GM21381 (cell line): ENCODE measurements at regions not wholly inside any gene's neighbourhood (a gene's known extent, or its start where the extent isn't known, plus 50 kb on each side); places are given as distances from the start of the nearest gene placed in this dataset.

ENCODE experiments used
- ATAC-seq: cut with Tn5 transposase; IDR thresholded peaks from one replicate; pipeline ENCODE4 v1.9.1; 2021; ENCODE audit warnings: mild to moderate bottlenecking, moderate library complexity; ENCODE audit not compliant: unreplicated experiment

GRCh38 chr6:44559486-44560270, 172.2 kb downstream of the CDC5L start:
- no peak for ATAC-seq

GRCh38 chr6:44560458-44561059, 173.1 kb downstream of the CDC5L start:
- no peak for ATAC-seq

DNA sequence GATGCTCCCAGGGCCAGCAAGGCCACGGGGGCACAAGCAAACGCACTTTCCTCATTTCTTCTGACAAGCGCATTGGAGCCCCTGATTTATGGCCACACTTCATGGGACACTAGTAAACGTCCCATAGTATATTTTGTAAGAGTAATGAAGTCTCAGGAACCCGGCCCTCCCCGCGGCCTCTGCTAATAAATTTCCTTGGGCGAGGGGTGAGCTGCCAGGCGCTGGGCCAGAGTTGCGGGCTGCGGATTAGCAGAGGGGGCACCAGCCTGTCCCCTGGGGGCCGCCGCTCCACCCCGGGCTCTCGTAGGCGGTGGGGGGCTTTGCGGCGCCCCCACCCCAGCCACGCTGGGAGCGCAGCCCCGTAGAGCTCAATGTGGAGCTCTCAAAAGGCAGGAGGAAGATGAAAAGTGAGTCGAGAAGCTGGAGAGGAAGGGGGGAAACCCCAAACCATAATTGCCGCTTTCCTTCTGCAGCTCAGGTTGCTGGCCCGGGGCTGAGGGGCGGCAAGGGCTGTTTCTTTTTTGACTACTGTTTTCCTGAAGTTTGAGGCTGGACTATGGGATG, 173.6 kb downstream of the CDC5L start:
- no peak for ATAC-seq

DNA sequence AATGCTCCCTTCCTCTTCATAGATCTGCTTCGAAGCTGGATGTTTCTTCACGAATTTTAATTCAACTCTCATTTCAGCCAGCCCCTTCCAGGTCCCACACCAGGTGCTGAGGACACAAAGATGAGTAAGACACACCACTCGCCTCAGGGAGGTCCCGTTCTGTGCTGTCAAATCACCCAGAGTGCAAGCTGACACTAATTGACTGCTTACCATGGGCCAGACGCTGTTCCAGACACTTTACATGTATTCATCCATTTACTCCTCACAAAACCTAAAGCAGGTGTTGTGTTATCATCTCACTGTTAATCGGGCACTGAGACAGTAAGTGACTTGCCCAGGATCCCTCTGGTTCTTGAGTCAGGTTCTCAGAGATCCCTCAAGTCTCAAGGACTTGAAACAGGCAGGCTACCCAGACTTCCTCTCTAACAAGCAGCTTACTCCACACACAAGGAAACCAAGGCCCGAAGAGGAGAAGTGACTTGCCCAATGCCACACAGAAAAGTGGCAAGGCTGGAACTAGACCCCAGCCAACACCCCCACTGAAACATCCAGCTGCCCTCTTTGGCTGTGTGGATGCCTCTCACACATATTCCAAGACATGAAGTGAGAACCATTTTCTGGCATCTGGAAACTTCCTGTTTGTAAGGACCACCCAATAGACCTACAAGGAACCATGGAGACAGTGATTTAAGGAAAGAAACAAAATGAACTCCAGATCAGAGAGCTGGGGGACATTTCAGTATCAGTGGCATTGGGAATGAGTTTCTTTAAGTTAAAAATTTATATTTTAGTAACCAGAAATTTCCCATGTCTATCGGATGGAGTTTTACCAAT, 174.5 kb downstream of the CDC5L start:
- ATAC-seq = no peak

GRCh38 chr6:44563397-44563796, 175.9 kb downstream of the CDC5L start:
- no peak for ATAC-seq

DNA sequence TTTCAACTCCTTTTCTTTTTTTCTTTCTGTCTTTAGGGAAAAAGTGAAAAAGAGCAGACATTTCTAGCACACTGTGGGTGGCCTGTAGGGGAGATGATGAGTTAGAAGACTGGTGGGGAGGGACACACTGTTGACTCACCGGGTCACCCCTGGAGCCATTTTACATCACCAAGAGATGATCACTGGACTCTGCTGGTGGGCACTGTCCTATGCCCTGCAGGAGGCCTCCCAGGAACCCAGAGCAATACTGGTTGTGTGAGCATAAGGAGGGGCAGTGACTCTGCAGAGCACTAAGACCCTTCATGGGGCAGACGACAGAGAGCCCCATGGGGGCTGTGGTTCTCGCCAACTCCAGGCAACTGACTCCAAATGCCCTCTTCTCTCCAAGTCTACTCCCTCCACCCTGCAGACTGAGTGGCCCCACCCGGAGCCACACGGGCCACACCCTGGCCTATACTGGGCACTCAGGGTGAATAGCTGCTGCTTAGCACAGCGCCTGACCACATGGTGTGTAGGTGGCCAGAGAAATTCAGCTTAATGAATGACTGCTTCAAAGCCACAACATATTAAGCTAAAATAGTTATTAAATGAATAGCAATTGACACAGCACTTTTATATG, 177.5 kb downstream of the CDC5L start:
- no peak for ATAC-seq

DNA sequence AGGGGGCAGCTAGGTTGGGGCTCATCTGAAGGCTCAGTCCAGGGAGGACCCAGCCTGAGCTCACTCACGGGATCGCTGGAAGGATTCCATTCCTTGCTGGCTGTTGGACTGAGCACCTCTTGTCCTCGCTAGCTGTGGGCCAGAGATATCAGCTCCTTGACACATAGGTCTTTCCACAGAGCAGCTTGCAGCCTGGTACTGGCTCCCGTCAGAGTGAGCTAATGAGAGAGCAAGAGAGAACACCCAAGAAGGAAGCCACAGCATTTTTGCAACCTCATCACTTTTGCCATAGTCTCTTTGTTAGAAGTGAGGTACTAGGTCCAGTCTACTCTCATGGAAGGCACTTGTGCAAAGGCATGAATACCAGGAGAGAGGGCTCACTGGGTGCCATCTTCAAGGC, 179.9 kb downstream of the CDC5L start:
- no peak for ATAC-seq

DNA sequence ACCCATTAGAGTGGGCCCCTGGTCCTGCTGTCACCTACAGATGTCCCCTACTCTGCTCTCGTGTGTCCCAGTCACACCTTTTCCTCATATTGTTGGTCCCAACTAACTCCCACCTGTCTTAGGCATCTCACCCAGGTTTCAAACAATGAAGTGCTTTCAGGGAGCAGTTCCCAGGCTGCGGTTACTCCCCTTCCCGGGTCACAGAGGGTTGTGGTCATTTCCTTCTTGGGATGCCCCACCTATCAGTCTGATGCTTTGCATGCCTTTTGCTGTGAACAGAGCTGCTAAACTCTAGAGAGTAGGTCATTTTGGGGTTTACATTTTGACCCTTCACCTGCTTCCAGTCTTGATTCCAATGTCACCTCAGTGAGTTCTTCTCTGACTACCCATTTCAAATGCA, 181.6 kb downstream of the CDC5L start:
- ATAC-seq = no peak

GRCh38 chr6:44569931-44570385, 182.5 kb downstream of the CDC5L start:
- ATAC-seq = no peak

DNA sequence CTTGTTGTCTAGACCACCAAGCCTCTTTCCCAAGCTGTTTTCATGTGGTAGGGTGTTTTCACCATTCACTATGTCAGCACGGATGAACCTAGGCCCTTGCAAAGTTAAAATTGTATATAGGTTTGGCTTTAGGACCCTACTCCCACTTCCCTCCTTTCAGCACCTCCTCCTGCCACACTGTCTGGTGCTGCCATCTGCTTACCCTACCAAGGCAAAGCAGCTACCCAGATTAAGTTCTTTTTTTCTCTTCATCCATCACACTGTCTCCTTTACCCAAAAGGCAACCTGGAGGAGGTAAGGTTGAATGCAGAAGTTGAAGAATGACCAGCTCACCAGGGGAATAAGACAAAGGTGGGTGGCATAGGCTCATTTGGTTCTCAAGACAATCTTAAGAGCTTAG, 184.0 kb downstream of the CDC5L start:
- ATAC-seq = no peak

GRCh38 chr6:44572346-44572745, 184.8 kb downstream of the CDC5L start:
- ATAC-seq = no peak

- ATAC-seq = no peak
Observed at GRCh38 chr6:44575644-44576043, 188.1 kb downstream of the CDC5L start.

DNA sequence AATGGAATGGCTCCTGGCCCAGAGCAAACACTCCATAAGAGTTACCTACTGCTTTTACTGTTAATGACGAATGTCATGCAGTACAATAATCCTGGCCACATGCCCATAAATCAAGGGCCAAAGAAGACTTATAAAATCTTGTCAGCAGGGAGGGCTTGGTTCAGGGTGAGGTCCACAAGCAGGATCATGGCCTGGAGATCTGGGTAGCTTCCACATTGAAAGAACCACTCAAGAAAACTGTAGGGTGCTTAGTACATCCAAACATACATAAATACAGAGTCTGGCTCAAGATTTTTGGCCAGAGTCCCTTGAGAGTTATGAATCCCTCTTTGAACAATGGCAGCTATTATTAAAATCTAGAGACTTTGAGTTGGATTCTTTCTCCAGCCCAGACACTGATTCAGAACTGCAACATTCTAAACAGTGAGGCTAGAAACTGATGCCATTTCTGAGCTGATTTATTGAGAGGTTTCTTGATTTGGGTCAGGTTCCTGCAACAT, 188.7 kb downstream of the CDC5L start:
- no peak for ATAC-seq

DNA sequence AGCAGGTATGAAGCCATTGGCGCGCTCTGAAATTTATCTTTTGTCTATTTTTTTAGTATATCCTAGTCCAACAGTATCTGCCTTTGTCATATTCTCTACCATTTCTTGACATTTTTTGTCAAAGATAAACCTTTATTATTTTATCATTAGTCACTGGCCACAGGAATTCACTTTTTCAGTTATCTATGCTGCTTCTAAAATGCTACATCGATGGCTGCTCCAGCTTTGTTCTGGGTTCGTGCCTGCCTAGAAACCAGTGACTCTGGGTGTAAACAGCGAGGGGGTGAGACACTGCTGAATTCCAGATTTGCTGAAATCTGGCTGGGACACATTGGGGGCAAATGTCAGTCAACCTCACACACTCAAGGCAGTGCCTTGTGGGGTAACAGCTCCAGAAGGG, 193.4 kb downstream of the CDC5L start:
- no peak for ATAC-seq

DNA sequence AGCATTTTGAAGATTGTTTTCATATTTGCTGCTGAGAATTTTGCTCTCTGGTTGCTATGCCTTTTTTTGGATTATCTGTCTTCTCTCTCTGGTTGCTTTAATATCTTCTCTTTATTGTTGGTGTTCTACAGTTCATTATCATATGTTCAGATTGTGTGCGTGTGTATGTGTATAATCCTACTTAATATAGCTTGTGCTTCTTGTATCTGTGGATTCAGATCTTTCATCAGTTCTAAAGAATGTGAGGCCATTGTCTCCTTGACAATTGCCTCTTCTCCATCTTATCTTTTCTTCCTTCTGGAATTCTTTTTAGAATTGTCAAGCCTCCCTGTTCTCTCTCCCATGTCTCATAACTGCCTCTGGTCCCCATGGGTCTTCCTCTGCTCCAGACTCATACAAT, 195.4 kb downstream of the CDC5L start:
- ATAC-seq = no peak

- ATAC-seq = no peak
Observed at GRCh38 chr6:44590471-44590870, 203.0 kb downstream of the CDC5L start.

- no peak for ATAC-seq
Observed at GRCh38 chr6:44593539-44593944, 206.0 kb downstream of the CDC5L start.

- no peak for ATAC-seq
Observed at GRCh38 chr6:44594481-44594880, 207.0 kb downstream of the CDC5L start.

DNA sequence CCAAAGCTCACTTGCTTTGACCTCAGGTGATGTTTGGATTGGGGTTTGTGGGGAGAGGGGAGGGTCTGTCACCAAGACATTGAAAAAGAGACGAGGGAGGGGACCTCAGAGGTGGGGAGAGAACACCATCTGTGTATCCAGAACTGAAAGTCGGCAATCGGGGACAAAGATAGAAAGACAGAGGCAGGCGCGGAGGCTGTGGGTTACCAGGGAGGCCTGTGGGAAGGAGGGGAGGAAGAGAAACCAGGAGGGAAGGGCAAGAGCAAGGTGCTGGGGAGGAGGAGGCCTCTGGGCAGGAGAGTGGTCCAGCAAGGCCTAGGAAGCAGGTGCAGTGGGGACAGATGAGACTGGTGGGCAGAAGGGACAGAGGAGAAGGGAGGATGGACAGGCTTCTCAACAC, 211.2 kb downstream of the CDC5L start:
- no peak for ATAC-seq

DNA sequence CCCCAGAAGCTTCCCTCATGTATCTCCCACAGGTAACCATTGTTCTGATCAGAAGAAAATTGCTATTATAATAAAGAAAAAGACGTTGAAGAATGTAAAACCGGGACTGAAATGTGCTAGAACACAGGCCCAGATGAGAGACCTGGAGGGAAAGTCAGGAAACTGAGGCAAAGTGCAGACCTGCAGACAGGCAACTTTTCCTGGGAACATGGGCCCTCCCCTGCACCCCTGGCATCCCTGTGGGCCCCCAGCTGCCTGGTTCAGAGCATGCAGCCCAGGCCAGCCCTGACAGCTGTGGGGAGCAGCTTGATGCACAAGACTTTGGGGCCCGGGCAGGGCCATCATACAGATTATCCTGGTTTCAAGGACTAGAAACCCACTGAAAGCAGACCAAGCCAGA, 212.2 kb downstream of the CDC5L start:
- ATAC-seq = no peak
